B cell (primary cell): ENCODE measurements at regions not wholly inside any gene's neighbourhood (a gene's known extent, or its start where the extent isn't known, plus 50 kb on each side); places are given as distances from the start of the nearest gene placed in this dataset.
"Not testable (repeated sequence)": the region's sequence is repeated elsewhere in the genome, so short reads cannot be mapped to it uniquely, and the experiment has no call there.

Experiments used
- ATAC-seq: fragments of 200-7000 bp; cut with Tn5 transposase; one replicate; pipeline ENCODE4 v1.10.0; 2021; ENCODE audit warnings: low read depth, mild to moderate bottlenecking, moderate number of reproducible peaks, moderate library complexity
- CTCF ChIA-PET: fragments of 350-600 bp; sonication (Branson Sonifier 250); formaldehyde crosslinking; loops from one replicate; lab custom pipeline; 2021; ENCODE audit warnings: antibody characterized with exemption, inconsistent platforms; lab: Charles Lee
- POLR2A ChIA-PET: fragments of 350-600 bp; sonication (Branson Sonifier 250); formaldehyde crosslinking; loops from one replicate; lab custom pipeline; 2021; ENCODE audit warnings: antibody characterized with exemption; lab: Charles Lee
- DNase-seq: peaks from one replicate; pipeline ENCODE4 v3.0.0; 2013
- H2AFZ ChIP-seq: 2 replicates; pipeline ENCODE4 v1.6.1; 2012; ENCODE audit warnings: mild to moderate bottlenecking, low read depth, low read length; ENCODE audit not compliant: insufficient read depth, poor library complexity, severe bottlenecking
- H3K27ac ChIP-seq, 2 donors: 1 replicate in 1 of 2; 2 replicates in 1 of 2; pipeline ENCODE4 v1.5.1; 2012 to 2013; ENCODE audit warnings: low read length in 2 of 2, mild to moderate bottlenecking in 2 of 2, moderate library complexity in 1 of 2
- H3K27me3 ChIP-seq, 4 experiments: fragments of 200-600 bp in 1 of 4; sonication (generic) in 1 of 4; replicated peaks in 1 of 4; 1 replicate in 2 of 4; 2 replicates in 2 of 4; pipeline versions ENCODE4 v1.6.1 to v1.7.0; 2013 to 2016; ENCODE audit warnings: low read length in 3 of 4, mild to moderate bottlenecking in 2 of 4, mixed read lengths in 1 of 4, moderate library complexity in 1 of 4; ENCODE audit not compliant: insufficient read depth in 4 of 4, control insufficient read depth in 3 of 4; ENCODE audit errors: control extremely low read depth in 1 of 4
- H3K36me3 ChIP-seq, 2 experiments: replicated peaks in 1 of 2; 1 replicate in 1 of 2; 2 replicates in 1 of 2; pipeline versions ENCODE4 v1.6.1 to v1.7.1; 2013; ENCODE audit warnings: low read length in 1 of 2; ENCODE audit not compliant: insufficient read depth in 2 of 2, control insufficient read depth in 1 of 2; ENCODE audit errors: control extremely low read depth in 1 of 2, extremely low read depth in 1 of 2
- H3K4me1 ChIP-seq, 2 donors: fragments of 200-600 bp in 1 of 2; sonication (generic) in 1 of 2; 1 replicate in 1 of 2; 2 replicates in 1 of 2; pipeline versions ENCODE4 v1.5.1 to v1.6.1; 2013 to 2017; ENCODE audit warnings: low read length in 2 of 2; ENCODE audit not compliant: control insufficient read depth in 2 of 2, insufficient read depth in 2 of 2
- H3K4me2 ChIP-seq: replicated peaks from 2 replicates; pipeline ENCODE3; 2012; ENCODE audit warnings: mild to moderate bottlenecking, low read depth, low read length; ENCODE audit not compliant: poor library complexity, severe bottlenecking
- H3K4me3 ChIP-seq, 5 experiments: fragments of 200-600 bp in 1 of 5; sonication (generic) in 1 of 5; 1 replicate in 3 of 5; 2 replicates in 2 of 5; pipeline versions ENCODE4 v1.5.1 to v1.7.0; 2011 to 2016; ENCODE audit warnings: low read length in 4 of 5, mild to moderate bottlenecking in 4 of 5, low read depth in 2 of 5, control low read depth in 1 of 5, moderate library complexity in 1 of 5; ENCODE audit not compliant: insufficient read depth in 1 of 5; ENCODE audit errors: control extremely low read depth in 1 of 5, extremely low read depth in 1 of 5
- H3K79me2 ChIP-seq: fragments of 200-600 bp; sonication (generic); one replicate; pipeline ENCODE4 v1.6.0; 2016; ENCODE audit warnings: low read length; ENCODE audit not compliant: control insufficient read depth, insufficient read depth
- H3K9ac ChIP-seq: fragments of 200-600 bp; sonication (generic); 2 replicates; pipeline ENCODE4 v1.6.1; 2017; ENCODE audit warnings: mild to moderate bottlenecking, low read length, moderate library complexity
- H3K9me3 ChIP-seq, 3 donors: one replicate each; pipeline versions ENCODE4 v1.6.1 to v1.7.1; 2013; ENCODE audit warnings: low read length in 2 of 3; ENCODE audit not compliant: control insufficient read depth in 2 of 3, insufficient read depth in 1 of 3; ENCODE audit errors: control extremely low read depth in 1 of 3
- H4K20me1 ChIP-seq: 2 replicates; pipeline ENCODE4 v1.6.0; 2012; ENCODE audit warnings: mild to moderate bottlenecking, low read length; ENCODE audit not compliant: insufficient read depth, control insufficient read depth, poor library complexity, severe bottlenecking
- H3K27ac Mint-ChIP-seq: one replicate; pipeline ENCODE4 v1.8.0; 2021; ENCODE audit warnings: mixed read lengths
- H3K27me3 Mint-ChIP-seq: one replicate; pipeline ENCODE4 v1.8.0; 2021; ENCODE audit warnings: mixed read lengths
- H3K4me1 Mint-ChIP-seq: one replicate; pipeline ENCODE4 v1.8.0; 2021; ENCODE audit warnings: mixed read lengths
- H3K4me3 Mint-ChIP-seq: one replicate; pipeline ENCODE4 v1.8.0; 2021; ENCODE audit warnings: mixed read lengths
- H3K9me3 Mint-ChIP-seq: one replicate; pipeline ENCODE4 v1.8.0; 2022; ENCODE audit warnings: mixed read lengths; ENCODE audit not compliant: insufficient read depth
- whole genome bisulfite sequencing: methylation state at CpG from one replicate; pipeline ENCODE4 v1.1.5; 2013; ENCODE audit warnings: missing lambda C conversion rate; ENCODE audit not compliant: insufficient coverage; 5-methylcytosine and 5-hydroxymethylcytosine counted together
- intact Hi-C: fragments of 100-400 bp; cut with micrococcal nuclease; formaldehyde crosslinking; loops from one replicate; pipeline ENCODE4 v1.10.0; 2022

GRCh38 chr9:62860939-62861860 lies 1671.4 kb downstream of the SPATA31A7 start:
- H3K79me2 ChIP-seq, H2AFZ ChIP-seq, H3K36me3 ChIP-seq, H3K27ac ChIP-seq, ATAC-seq, intact Hi-C loops, H3K9me3 Mint-ChIP-seq, H3K27ac Mint-ChIP-seq, H3K9me3 ChIP-seq, H3K4me1 Mint-ChIP-seq, H4K20me1 ChIP-seq, CTCF ChIA-PET, H3K4me2 ChIP-seq, H3K4me1 ChIP-seq, H3K4me3 Mint-ChIP-seq, H3K9ac ChIP-seq, DNase-seq, POLR2A ChIA-PET, H3K4me3 ChIP-seq: not testable (repeated sequence)
- peaks cover 0 to 19% (median 15%) of the 10 kb centered on the region in 4 experiments for H3K27me3 ChIP-seq
- 96% methylated on average over 8 of the region's 11 CpGs for WGBS
- peaks cover 51% of the 10 kb centered on the region for H3K27me3 Mint-ChIP-seq

GRCh38 chr9:62862180-62862579 lies 1672.3 kb downstream of the SPATA31A7 start:
- H3K27ac Mint-ChIP-seq, H3K4me2 ChIP-seq, H3K9me3 Mint-ChIP-seq, H3K9me3 ChIP-seq, H3K79me2 ChIP-seq, POLR2A ChIA-PET, H4K20me1 ChIP-seq, intact Hi-C loops, H3K27ac ChIP-seq, H3K4me3 ChIP-seq, H3K9ac ChIP-seq, H3K4me1 Mint-ChIP-seq, DNase-seq, H3K36me3 ChIP-seq, H3K4me3 Mint-ChIP-seq, ATAC-seq, H3K4me1 ChIP-seq, CTCF ChIA-PET, H2AFZ ChIP-seq: not testable (repeated sequence)
- no CpG with 5 or more reads among the region's 2 CpGs for WGBS
- H3K27me3 ChIP-seq: peaks cover 0 to 19% (median 15%) of the 10 kb centered on the region in 4 experiments
- H3K27me3 Mint-ChIP-seq: peaks cover 54% of the 10 kb centered on the region

- H3K4me2 ChIP-seq, H3K4me1 Mint-ChIP-seq, H3K27ac ChIP-seq, H3K9me3 Mint-ChIP-seq, intact Hi-C loops, DNase-seq, H3K4me3 Mint-ChIP-seq, H3K9me3 ChIP-seq, POLR2A ChIA-PET, H3K79me2 ChIP-seq, H3K9ac ChIP-seq, H3K36me3 ChIP-seq, CTCF ChIA-PET, H4K20me1 ChIP-seq, H3K4me1 ChIP-seq, H3K27ac Mint-ChIP-seq, H2AFZ ChIP-seq, ATAC-seq, H3K4me3 ChIP-seq: not testable (repeated sequence)
- peaks cover 57% of the 10 kb centered on the region for H3K27me3 Mint-ChIP-seq
- H3K27me3 ChIP-seq: peaks cover 0 to 19% (median 15%) of the 10 kb centered on the region in 4 experiments
- 100% methylated on average over 2 of the region's 4 CpGs for WGBS
Measured at GRCh38 chr9:62863319-62863718, 1673.5 kb downstream of the SPATA31A7 start.

- H3K27me3 Mint-ChIP-seq: peaks cover 55% of the 10 kb centered on the region
- H3K9ac ChIP-seq, H3K9me3 Mint-ChIP-seq, H3K4me1 Mint-ChIP-seq, H3K79me2 ChIP-seq, H3K27ac ChIP-seq, H3K4me3 ChIP-seq, H3K9me3 ChIP-seq, ATAC-seq, H3K4me1 ChIP-seq, CTCF ChIA-PET, DNase-seq, intact Hi-C loops, H3K27ac Mint-ChIP-seq, H3K4me3 Mint-ChIP-seq, H2AFZ ChIP-seq, POLR2A ChIA-PET, H4K20me1 ChIP-seq, H3K4me2 ChIP-seq, H3K36me3 ChIP-seq: not testable (repeated sequence)
- WGBS: 85% methylated on average over 6 of the region's 8 CpGs
- peaks cover 0 to 19% (median 14%) of the 10 kb centered on the region in 4 experiments for H3K27me3 ChIP-seq
Measured at GRCh38 chr9:62863867-62864266, 1674.0 kb downstream of the SPATA31A7 start.
